Gastrocnemius medialis (tissue), 4 donors: ENCODE measurements at regions not wholly inside any gene's neighbourhood (a gene's known extent, or its start where the extent isn't known, plus 50 kb on each side); places are given as distances from the start of the nearest gene placed in this dataset.
"Not testable (repeated sequence)": the region's sequence is repeated elsewhere in the genome, so short reads cannot be mapped to it uniquely, and the experiment has no call there.

Experiments
- ATAC-seq, 2 donors: fragments of 150-250 bp; one replicate each; pipeline ENCODE4 v1.9.1; 2016
- DNase-seq, 2 donors: peaks; one replicate each; pipeline ENCODE4 v3.0.0-alpha.2; 2019
- H3K27ac ChIP-seq, 4 donors: fragments of 200-600 bp; sonication (generic); 1 replicate in 1 of 4; 2 replicates in 3 of 4; pipeline ENCODE4 v1.5.1; 2016 to 2018; ENCODE audit warnings: mild to moderate bottlenecking in 2 of 4, moderate library complexity in 1 of 4
- H3K27me3 ChIP-seq, 3 donors: fragments of 200-600 bp; sonication (generic) in 2 of 3; 1 replicate in 1 of 3; 2 replicates in 2 of 3; pipeline versions ENCODE4 v1.5.1 to v1.6.0; 2016 to 2019; ENCODE audit warnings: mild to moderate bottlenecking in 1 of 3, moderate library complexity in 1 of 3
- H3K36me3 ChIP-seq, 2 donors: fragments of 200-600 bp; sonication (generic) in 1 of 2; one replicate each; pipeline ENCODE4 v1.5.1; 2017 to 2018
- H3K4me1 ChIP-seq, 2 donors: fragments of 200-600 bp; sonication (generic) in 1 of 2; one replicate each; pipeline ENCODE4 v1.5.1; 2016 to 2017; ENCODE audit warnings: mild to moderate bottlenecking in 2 of 2
- H3K4me3 ChIP-seq, 4 donors: fragments of 200-600 bp; sonication (generic) in 3 of 4; 1 replicate in 1 of 4; 2 replicates in 3 of 4; pipeline ENCODE4 v1.5.1; 2016 to 2019; ENCODE audit warnings: mild to moderate bottlenecking in 2 of 4
- H3K9me3 ChIP-seq, 3 donors: fragments of 200-600 bp; sonication (generic) in 2 of 3; 1 replicate in 1 of 3; 2 replicates in 2 of 3; pipeline ENCODE4 v1.5.1; 2016 to 2019
- CTCF ChIP-seq, 5 experiments: fragments of 450-650 bp in 3 of 5; fragments of 200-600 bp in 2 of 5; sonication (generic) in 2 of 5; IDR thresholded peaks in 4 of 5; conservative IDR thresholded peaks in 1 of 5; 1 replicate in 4 of 5; 2 replicates in 1 of 5; pipeline ENCODE4 v1.5.1; 2016 to 2019; ENCODE audit warnings: antibody characterized with exemption in 5 of 5, mild to moderate bottlenecking in 3 of 5, moderate library complexity in 3 of 5
- POLR2A ChIP-seq, 2 donors: fragments of 450-650 bp; IDR thresholded peaks; one replicate each; pipeline ENCODE4 v1.6.1; 2017; ENCODE audit warnings: antibody characterized with exemption in 2 of 2, mild to moderate bottlenecking in 2 of 2, moderate library complexity in 2 of 2
- in situ Hi-C, 4 donors: fragments of 200-750 bp; cut with MboI; loops; one replicate each; pipeline versions ENCODE4 v1.15.0 to v1.8.0; 2017; ENCODE audit warnings: low sequenced_read_pairs in 4 of 4
- intact Hi-C: fragments of 100-400 bp; cut with DNase I; formaldehyde crosslinking; loops from one replicate; pipeline ENCODE4 v1.15.1; 2023; ENCODE audit warnings: low total_unique reads

- Histone ChIP-seq H3K9me3 (no peaks in the 10 kb centered on the region), H3K36me3 (no peaks in the 10 kb centered on the region), H3K27ac (no peak overlapping the region), H3K4me3 (no peak overlapping the region), H3K4me1 (no peaks in the 10 kb centered on the region), H3K27me3 (no peaks in the 10 kb centered on the region)
- in situ Hi-C loops (no loop called here), intact Hi-C loops (no loop called here)
- no peak for DNase-seq
- TF ChIP-seq POLR2A (IDR thresholded peaks at IDR 0.05) (no peak), CTCF (IDR thresholded peaks at IDR 0.05 in 4 of 5, conservative IDR thresholded peaks at IDR 0.05 in 1 of 5) (no peak)
- ATAC-seq = no peak
Observed at GRCh38 chr2:185583058-185583816, 155.4 kb upstream of the FSIP2 start.

GRCh38 chr2:185585165-185585564 is 153.4 kb upstream of the FSIP2 start:
- ATAC-seq, H3K36me3 ChIP-seq, H3K4me1 ChIP-seq, in situ Hi-C loops, H3K4me3 ChIP-seq, intact Hi-C loops, DNase-seq, H3K27me3 ChIP-seq, H3K27ac ChIP-seq, H3K9me3 ChIP-seq: not testable (repeated sequence)

- H3K9me3 ChIP-seq, intact Hi-C loops: not testable (repeated sequence)
Observed at GRCh38 chr2:185591276-185591675, 147.3 kb upstream of the FSIP2 start.

GRCh38 chr2:185607945-185608344 is 130.7 kb upstream of the FSIP2 start:
- no peak overlapping the region for H3K4me3 ChIP-seq
- ATAC-seq = no peak
- TF ChIP-seq POLR2A (IDR thresholded peaks at IDR 0.05) = no peak
- TF ChIP-seq CTCF (IDR thresholded peaks at IDR 0.05 in 4 of 5, conservative IDR thresholded peaks at IDR 0.05 in 1 of 5) = no peak
- in situ Hi-C loops = no loop called here
- H3K4me1 ChIP-seq = no peaks in the 10 kb centered on the region
- H3K27me3 ChIP-seq = no peaks in the 10 kb centered on the region
- DNase-seq = no peak
- H3K27ac ChIP-seq = no peak overlapping the region
- no peaks in the 10 kb centered on the region for H3K36me3 ChIP-seq
- H3K9me3 ChIP-seq = no peaks in the 10 kb centered on the region
- intact Hi-C loops = no loop called here

More at GRCh38 chr2:185591276-185591675, 147.3 kb upstream of the FSIP2 start:
- ATAC-seq, DNase-seq, H3K36me3 ChIP-seq, H3K4me1 ChIP-seq, H3K4me3 ChIP-seq, H3K27me3 ChIP-seq, H3K27ac ChIP-seq, in situ Hi-C loops: not testable (repeated sequence)

- no peaks in the 10 kb centered on the region for H3K36me3 ChIP-seq
- in situ Hi-C loops = no loop called here
- H3K4me3 ChIP-seq = no peak overlapping the region
- intact Hi-C loops = no loop called here
- no peaks in the 10 kb centered on the region for H3K9me3 ChIP-seq
- H3K27me3 ChIP-seq = no peaks in the 10 kb centered on the region
- ATAC-seq = no peak
- TF ChIP-seq CTCF (IDR thresholded peaks at IDR 0.05 in 4 of 5, conservative IDR thresholded peaks at IDR 0.05 in 1 of 5) (no peak), POLR2A (IDR thresholded peaks at IDR 0.05) (no peak)
- DNase-seq = no peak
- no peak overlapping the region for H3K27ac ChIP-seq
- H3K4me1 ChIP-seq = no peaks in the 10 kb centered on the region
Observed at GRCh38 chr2:185608799-185609198, 129.8 kb upstream of the FSIP2 start.

- in situ Hi-C loops (no loop called here), intact Hi-C loops (no loop called here)
Observed at GRCh38 chr2:185610301-185610700, 128.3 kb upstream of the FSIP2 start.

More at GRCh38 chr2:185610301-185610700, 128.3 kb upstream of the FSIP2 start:
- Histone ChIP-seq H3K27ac (no peak overlapping the region), H3K9me3 (no peaks in the 10 kb centered on the region), H3K4me1 (no peaks in the 10 kb centered on the region), H3K27me3 (no peaks in the 10 kb centered on the region), H3K4me3 (no peak overlapping the region), H3K36me3 (no peaks in the 10 kb centered on the region)
- TF ChIP-seq POLR2A (IDR thresholded peaks at IDR 0.05) (no peak), CTCF (IDR thresholded peaks at IDR 0.05 in 4 of 5, conservative IDR thresholded peaks at IDR 0.05 in 1 of 5) (no peak)
- ATAC-seq = no peak
- no peak for DNase-seq
